CD14-positive monocyte (primary cell): ENCODE measurements at regions not wholly inside any gene's neighbourhood (a gene's known extent, or its start where the extent isn't known, plus 50 kb on each side); places are given as distances from the start of the nearest gene placed in this dataset.

Source experiments
- DNase-seq, 3 donors: peaks; one replicate each; pipeline ENCODE4 v3.0.0-alpha.2; 2011 to 2022
- H2AFZ ChIP-seq: 2 replicates; pipeline ENCODE4 v1.6.0; 2012; ENCODE audit warnings: mild to moderate bottlenecking, low read depth, low read length, inconsistent platforms; ENCODE audit not compliant: insufficient read depth, poor library complexity, severe bottlenecking
- H3K27ac ChIP-seq, 2 donors: 1 replicate in 1 of 2; 2 replicates in 1 of 2; pipeline ENCODE4 v1.5.1; 2012 to 2013; ENCODE audit warnings: low read length in 2 of 2, control low read depth in 1 of 2, inconsistent platforms in 1 of 2, low read depth in 1 of 2, mild to moderate bottlenecking in 1 of 2
- H3K27me3 ChIP-seq, 2 donors: one replicate each; pipeline versions ENCODE4 v1.6.0 to v1.6.1; 2011 to 2013; ENCODE audit warnings: low read length in 2 of 2; ENCODE audit not compliant: control insufficient read depth in 2 of 2, insufficient read depth in 2 of 2
- H3K36me3 ChIP-seq, 2 donors: replicated peaks in 1 of 2; 1 replicate in 1 of 2; 2 replicates in 1 of 2; pipeline versions ENCODE4 v1.5.1 to v1.6.1; 2012 to 2013; ENCODE audit warnings: low read length in 2 of 2, control low read depth in 1 of 2, inconsistent platforms in 1 of 2, mild to moderate bottlenecking in 1 of 2; ENCODE audit not compliant: insufficient read depth in 2 of 2, control insufficient read depth in 1 of 2
- H3K4me1 ChIP-seq, 2 donors: 1 replicate in 1 of 2; 2 replicates in 1 of 2; pipeline versions ENCODE4 v1.5.1 to v1.6.1; 2012 to 2013; ENCODE audit warnings: low read length in 2 of 2, control low read depth in 1 of 2, inconsistent platforms in 1 of 2, mild to moderate bottlenecking in 1 of 2, moderate library complexity in 1 of 2; ENCODE audit not compliant: insufficient read depth in 2 of 2, control insufficient read depth in 1 of 2
- H3K4me2 ChIP-seq: replicated peaks from 2 replicates; pipeline ENCODE3; 2012; ENCODE audit warnings: low read length, moderate library complexity, mild to moderate bottlenecking; ENCODE audit not compliant: poor library complexity, severe bottlenecking; ENCODE audit errors: extremely low read depth
- H3K4me3 ChIP-seq, 3 experiments: fragments of 200-600 bp in 1 of 3; sonication (generic) in 1 of 3; replicated peaks in 1 of 3; 1 replicate in 2 of 3; 2 replicates in 1 of 3; pipeline ENCODE4 v1.5.1; 2011 to 2013; ENCODE audit warnings: low read length in 3 of 3, mild to moderate bottlenecking in 3 of 3, control low read depth in 2 of 3, low read depth in 2 of 3, inconsistent platforms in 1 of 3, moderate library complexity in 1 of 3
- H3K79me2 ChIP-seq: 2 replicates; pipeline ENCODE4 v1.6.0; 2012; ENCODE audit warnings: mild to moderate bottlenecking, control low read depth, inconsistent platforms, low read length, moderate library complexity; ENCODE audit not compliant: insufficient read depth
- H3K9ac ChIP-seq: 2 replicates; pipeline ENCODE4 v1.6.0; 2017; ENCODE audit warnings: low read length, mild to moderate bottlenecking; ENCODE audit not compliant: insufficient read depth, poor library complexity, severe bottlenecking
- H3K9me3 ChIP-seq, 2 donors: replicated peaks in 1 of 2; 1 replicate in 1 of 2; 2 replicates in 1 of 2; pipeline versions ENCODE4 v1.5.1 to v1.6.1; 2012 to 2013; ENCODE audit warnings: low read length in 2 of 2, control low read depth in 1 of 2; ENCODE audit not compliant: control insufficient read depth in 1 of 2, insufficient read depth in 1 of 2
- H4K20me1 ChIP-seq: 2 replicates; pipeline ENCODE4 v1.6.0; 2012; ENCODE audit warnings: mild to moderate bottlenecking, low read length, control low read depth, moderate library complexity; ENCODE audit not compliant: insufficient read depth
- H3K27ac Mint-ChIP-seq, 7 donors: one replicate each; pipeline ENCODE4 v1.8.0; 2020; ENCODE audit warnings: mild to moderate bottlenecking in 7 of 7, mixed read lengths in 7 of 7, moderate library complexity in 6 of 7, inconsistent platforms in 2 of 7
- H3K27me3 Mint-ChIP-seq, 3 donors: one replicate each; pipeline ENCODE4 v1.8.0; 2021 to 2022; ENCODE audit warnings: low read depth in 3 of 3, mild to moderate bottlenecking in 3 of 3, mixed read lengths in 3 of 3, moderate library complexity in 3 of 3, inconsistent platforms in 1 of 3
- H3K36me3 Mint-ChIP-seq, 2 donors: one replicate each; pipeline ENCODE4 v1.8.0; 2020; ENCODE audit warnings: mixed read lengths in 2 of 2, inconsistent platforms in 1 of 2, mild to moderate bottlenecking in 1 of 2
- H3K4me1 Mint-ChIP-seq: one replicate; pipeline ENCODE4 v1.8.0; 2020; ENCODE audit warnings: mild to moderate bottlenecking, mixed read lengths
- H3K4me3 Mint-ChIP-seq, 2 donors: one replicate each; pipeline ENCODE4 v1.8.0; 2020; ENCODE audit warnings: mild to moderate bottlenecking in 2 of 2, mixed read lengths in 2 of 2, moderate library complexity in 1 of 2
- H3K9me3 Mint-ChIP-seq, 7 donors: one replicate each; pipeline ENCODE4 v1.8.0; 2020 to 2022; ENCODE audit warnings: mixed read lengths in 7 of 7, mild to moderate bottlenecking in 6 of 7, moderate library complexity in 6 of 7, inconsistent platforms in 2 of 7
- CTCF ChIP-seq: fragments of 200-600 bp; IDR thresholded peaks from one replicate; pipeline ENCODE4 v1.8.0; 2022; ENCODE audit warnings: antibody characterized with exemption, mild to moderate bottlenecking
- WGBS: methylation state at CpG from one replicate; pipeline ENCODE4 v1.1.5; 2013; ENCODE audit warnings: missing lambda C conversion rate; ENCODE audit not compliant: insufficient coverage; 5-methylcytosine and 5-hydroxymethylcytosine counted together
- intact Hi-C, 2 donors: fragments of 100-400 bp; cut with micrococcal nuclease; formaldehyde crosslinking; loops; one replicate each; pipeline versions ENCODE4 v1.15.0 to v1.15.1; 2023

GRCh38 chr18:54086046-54086802, 138.2 kb downstream of the MBD2 start:
- Histone ChIP-seq H4K20me1 (no peaks in the 10 kb centered on the region), H3K9me3 (peaks cover 20 to 39% of the 10 kb centered on the region in 2 donors), H2AFZ (no peak overlapping the region), H3K27ac (no peak overlapping the region), H3K27me3 (peaks cover 28 to 41% of the 10 kb centered on the region in 2 donors), H3K4me3 (no peak overlapping the region), H3K4me1 (no peaks in the 10 kb centered on the region), H3K9ac (no peak overlapping the region), H3K36me3 (no peaks in the 10 kb centered on the region), H3K4me2 (no peak overlapping the region), H3K79me2 (no peaks in the 10 kb centered on the region)
- no peaks in the 10 kb centered on the region for H3K36me3 Mint-ChIP-seq
- intact Hi-C loops = no loop called here
- DNase-seq = no peak
- H3K9me3 Mint-ChIP-seq = peaks cover 8 to 33% (median 30%) of the 10 kb centered on the region in 7 donors
- no peak for TF ChIP-seq CTCF
- H3K4me3 Mint-ChIP-seq = no peak overlapping the region
- WGBS = no CpG with 5 or more reads among the region's 8 CpGs
- H3K27me3 Mint-ChIP-seq = peaks cover 7 to 36% (median 13%) of the 10 kb centered on the region in 3 donors
- peaks cover 11% of the 10 kb centered on the region for H3K4me1 Mint-ChIP-seq
- H3K27ac Mint-ChIP-seq = no peak overlapping the region

- Mint-ChIP-seq H3K36me3 (no peaks in the 10 kb centered on the region), H3K27ac (no peak overlapping the region)
- no CpG with 5 or more reads among the region's 2 CpGs for WGBS
These were observed 143.6 kb downstream of the MBD2 start for GRCh38 chr18:54080858-54081257.

More at GRCh38 chr18:54080858-54081257, 143.6 kb downstream of the MBD2 start:
- no peaks in the 10 kb centered on the region for H3K4me1 ChIP-seq
- no peak for TF ChIP-seq CTCF
- no peak overlapping the region for H3K4me3 ChIP-seq
- H3K27me3 Mint-ChIP-seq = peaks cover 2 to 26% (median 2%) of the 10 kb centered on the region in 3 donors
- peaks cover 7 to 33% (median 30%) of the 10 kb centered on the region in 7 donors for H3K9me3 Mint-ChIP-seq
- no peak for DNase-seq
- no peaks in the 10 kb centered on the region for H3K4me1 Mint-ChIP-seq
- H3K4me3 Mint-ChIP-seq = no peak overlapping the region
- H4K20me1 ChIP-seq = no peaks in the 10 kb centered on the region
- H3K4me2 ChIP-seq = no peak overlapping the region
- H3K36me3 ChIP-seq = no peaks in the 10 kb centered on the region
- H3K27me3 ChIP-seq = peaks cover 19 to 23% of the 10 kb centered on the region in 2 donors
- peaks cover 20 to 35% of the 10 kb centered on the region in 2 donors for H3K9me3 ChIP-seq
- intact Hi-C loops = no loop called here
- H3K9ac ChIP-seq = no peak overlapping the region
- H2AFZ ChIP-seq = no peak overlapping the region
- H3K79me2 ChIP-seq = no peaks in the 10 kb centered on the region
- H3K27ac ChIP-seq = no peak overlapping the region
